Right lobe of liver (tissue), 4 donors: ENCODE measurements at regions not wholly inside any gene's neighbourhood (a gene's known extent, or its start where the extent isn't known, plus 50 kb on each side); places are given as distances from the start of the nearest gene placed in this dataset.

Experiments
- POLR2A ChIP-seq: fragments of 450-650 bp; IDR thresholded peaks from one replicate; pipeline ENCODE4 v1.6.1; 2017; ENCODE audit warnings: antibody characterized with exemption, mild to moderate bottlenecking
- TF ChIP-seq, protein P1 (sequence below), 4 donors: fragments of 200-600 bp in 3 of 4; fragments of 450-650 bp in 1 of 4; IDR thresholded peaks; one replicate each; pipeline versions ENCODE4 v1.5.1 to v1.8.0; 2016 to 2022; ENCODE audit warnings: antibody characterized with exemption in 4 of 4, mild to moderate bottlenecking in 2 of 4
- donor health status: DM: no; HTN: no; CAD: no.
- donor health status: DM: no; HTN: no; CAD: no.
- donor health status: DM: no; HTN: yes; CAD: no.

DNA sequence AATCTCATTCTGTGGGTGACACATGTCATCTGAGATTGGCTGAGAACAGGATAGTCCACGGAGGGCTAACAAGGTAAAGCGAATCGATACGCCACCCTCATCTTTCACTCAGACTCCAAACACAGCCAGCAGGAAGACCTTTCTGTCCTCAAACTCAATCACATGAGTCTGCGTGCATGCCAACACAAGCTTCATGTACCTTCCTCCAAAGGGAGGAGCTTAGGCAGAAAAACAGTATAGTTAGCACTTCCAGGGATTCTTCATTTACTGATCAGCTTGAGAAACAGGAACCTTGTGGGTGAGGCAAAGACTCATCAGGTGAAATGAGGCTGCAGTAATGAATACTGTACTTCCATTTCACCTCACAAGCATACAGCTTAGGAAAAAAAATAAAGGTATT lies 767.1 kb upstream of the API5 start:
- TF ChIP-seq, protein P1, sequence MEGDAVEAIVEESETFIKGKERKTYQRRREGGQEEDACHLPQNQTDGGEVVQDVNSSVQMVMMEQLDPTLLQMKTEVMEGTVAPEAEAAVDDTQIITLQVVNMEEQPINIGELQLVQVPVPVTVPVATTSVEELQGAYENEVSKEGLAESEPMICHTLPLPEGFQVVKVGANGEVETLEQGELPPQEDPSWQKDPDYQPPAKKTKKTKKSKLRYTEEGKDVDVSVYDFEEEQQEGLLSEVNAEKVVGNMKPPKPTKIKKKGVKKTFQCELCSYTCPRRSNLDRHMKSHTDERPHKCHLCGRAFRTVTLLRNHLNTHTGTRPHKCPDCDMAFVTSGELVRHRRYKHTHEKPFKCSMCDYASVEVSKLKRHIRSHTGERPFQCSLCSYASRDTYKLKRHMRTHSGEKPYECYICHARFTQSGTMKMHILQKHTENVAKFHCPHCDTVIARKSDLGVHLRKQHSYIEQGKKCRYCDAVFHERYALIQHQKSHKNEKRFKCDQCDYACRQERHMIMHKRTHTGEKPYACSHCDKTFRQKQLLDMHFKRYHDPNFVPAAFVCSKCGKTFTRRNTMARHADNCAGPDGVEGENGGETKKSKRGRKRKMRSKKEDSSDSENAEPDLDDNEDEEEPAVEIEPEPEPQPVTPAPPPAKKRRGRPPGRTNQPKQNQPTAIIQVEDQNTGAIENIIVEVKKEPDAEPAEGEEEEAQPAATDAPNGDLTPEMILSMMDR (IDR thresholded peaks at IDR 0.05), result no peak
- no peak for TF ChIP-seq POLR2A
